NCI-H510A treated with DMSO at 0.1 percent for 48 hours (cell line): ENCODE measurements at regions not wholly inside any gene's neighbourhood (a gene's known extent, or its start where the extent isn't known, plus 50 kb on each side); places are given as distances from the start of the nearest gene placed in this dataset.

Experiments used
- DNase-seq: peaks from one replicate; lab custom pipeline; 2025; lab: John Stamatoyannopoulos, UW

- no peak for DNase-seq
Measured at GRCh38 chr7:27459731-27460053, 203.0 kb downstream of the HIBADH start.

GRCh38 chr7:27462575-27463270 is 200.0 kb downstream of the HIBADH start:
- no peak for DNase-seq

- no peak for DNase-seq
Measured at GRCh38 chr7:27464970-27465369, 197.7 kb downstream of the HIBADH start.

GRCh38 chr7:27466703-27467102 is 196.0 kb downstream of the HIBADH start:
- no peak for DNase-seq

GRCh38 chr7:27472043-27472442 is 190.6 kb downstream of the HIBADH start:
- DNase-seq, result no peak
